Lung (tissue), 11 donors: ENCODE measurements at regions not wholly inside any gene's neighbourhood (a gene's known extent, or its start where the extent isn't known, plus 50 kb on each side); places are given as distances from the start of the nearest gene placed in this dataset.

Experiments used
- ATAC-seq: fragments of 200-7000 bp; cut with Tn5 transposase; one replicate; pipeline ENCODE4 v1.9.1; 2020; ENCODE audit warnings: moderate number of reproducible peaks; ENCODE audit not compliant: insufficient read depth, low FRiP score
- DNase-seq, 3 donors: peaks; one replicate each; pipeline ENCODE4 v3.0.0-alpha.2; 2013 to 2017
- H3K27ac ChIP-seq, 2 donors: one replicate each; pipeline ENCODE4 v1.5.1; 2013; ENCODE audit warnings: mild to moderate bottlenecking in 2 of 2, moderate library complexity in 2 of 2, control low read depth in 1 of 2, inconsistent platforms in 1 of 2, low read depth in 1 of 2, low read length in 1 of 2
- H3K27me3 ChIP-seq, 3 donors: one replicate each; pipeline ENCODE4 v1.5.1; 2013; ENCODE audit warnings: low read length in 2 of 3; ENCODE audit not compliant: control insufficient read depth in 3 of 3, insufficient read depth in 3 of 3
- H3K36me3 ChIP-seq, 4 donors: one replicate each; pipeline ENCODE4 v1.5.1; 2013; ENCODE audit warnings: low read length in 4 of 4, mild to moderate bottlenecking in 1 of 4, moderate library complexity in 1 of 4; ENCODE audit not compliant: control insufficient read depth in 4 of 4, insufficient read depth in 4 of 4
- H3K4me1 ChIP-seq, 5 donors: one replicate each; pipeline ENCODE4 v1.5.1; 2013; ENCODE audit warnings: low read length in 5 of 5, mild to moderate bottlenecking in 2 of 5, moderate library complexity in 1 of 5; ENCODE audit not compliant: control insufficient read depth in 5 of 5, insufficient read depth in 5 of 5
- H3K4me3 ChIP-seq: one replicate; pipeline ENCODE4 v1.5.1; 2013; ENCODE audit warnings: mild to moderate bottlenecking, control low read depth, moderate library complexity
- H3K9ac ChIP-seq, 2 donors: one replicate each; pipeline ENCODE4 v1.5.1; 2013; ENCODE audit warnings: low read length in 2 of 2, control low read depth in 1 of 2; ENCODE audit not compliant: insufficient read depth in 1 of 2
- H3K9me3 ChIP-seq, 4 donors: one replicate each; pipeline ENCODE4 v1.5.1; 2013; ENCODE audit warnings: low read length in 3 of 4, mild to moderate bottlenecking in 1 of 4, moderate library complexity in 1 of 4; ENCODE audit not compliant: control insufficient read depth in 4 of 4, insufficient read depth in 3 of 4
- CTCF ChIP-seq: IDR thresholded peaks from 2 replicates; pipeline ENCODE4 v1.5.1; 2012; ENCODE audit warnings: mild to moderate bottlenecking; ENCODE audit errors: control extremely low read depth, extremely low read depth
- WGBS, 2 donors: extraction: QIAGEN DNeasy Blood & Tissue Kit; methylation state at CpG; one replicate each; pipeline ENCODE4 v1.1.7; 2013; 5-methylcytosine and 5-hydroxymethylcytosine counted together
- donor health status: control.
- donor health status: control.
- donor health status: Bipolar disorder and iron deficiency.
- donor health status: healthy.
- donor health status: DM: yes; HTN: yes; CAD: no.

DNA sequence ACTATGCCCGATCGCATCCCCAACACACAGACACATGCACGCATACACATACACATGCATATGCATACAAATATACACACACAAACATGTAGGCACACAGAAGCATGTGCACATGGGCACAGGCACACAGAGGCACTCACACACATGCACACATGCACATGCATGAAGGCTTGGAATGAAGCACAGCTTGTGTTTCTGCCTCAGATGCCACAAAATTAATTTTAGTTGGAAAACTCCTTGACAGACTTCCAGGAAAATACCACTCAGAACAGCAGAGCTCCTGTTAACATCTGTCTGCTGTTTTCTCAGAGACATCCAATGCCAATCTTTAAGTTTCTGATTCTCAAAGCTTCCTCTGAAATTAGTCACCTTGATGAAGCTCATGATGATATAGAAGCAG is 532.7 kb downstream of the RFC3 start:
- no peak overlapping the region for H3K4me3 ChIP-seq
- peaks cover 0 to 7% (median 0%) of the 10 kb centered on the region in 5 donors for H3K4me1 ChIP-seq
- H3K36me3 ChIP-seq, result no peaks in the 10 kb centered on the region
- TF ChIP-seq CTCF, result no peak
- 97% methylated on average over 3 of the region's 3 CpGs for WGBS, 2 donors
- DNase-seq (no peak), ATAC-seq (no peak)
- H3K27ac ChIP-seq, result no peak overlapping the region
- no peak overlapping the region for H3K9ac ChIP-seq
- H3K27me3 ChIP-seq, result peaks cover 0 to 3% (median 2%) of the 10 kb centered on the region in 3 donors
- peaks cover 0 to 2% (median 0%) of the 10 kb centered on the region in 4 donors for H3K9me3 ChIP-seq

- TF ChIP-seq CTCF, result no peak
- DNase-seq (no peak), ATAC-seq (no peak)
- no peak overlapping the region for H3K9ac ChIP-seq
- peaks cover 0 to 3% (median 2%) of the 10 kb centered on the region in 3 donors for H3K27me3 ChIP-seq
- WGBS, 2 donors, result 91 to 97% methylated on average over 3 of the region's 3 CpGs
- no peaks in the 10 kb centered on the region for H3K36me3 ChIP-seq
- no peak overlapping the region for H3K4me3 ChIP-seq
- H3K4me1 ChIP-seq, result peaks cover 0 to 7% (median 0%) of the 10 kb centered on the region in 5 donors
- H3K9me3 ChIP-seq, result peaks cover 0 to 2% (median 0%) of the 10 kb centered on the region in 4 donors
- no peak overlapping the region for H3K27ac ChIP-seq
These were observed 533.2 kb downstream of the RFC3 start for GRCh38 chr13:34351134-34351533.

DNA sequence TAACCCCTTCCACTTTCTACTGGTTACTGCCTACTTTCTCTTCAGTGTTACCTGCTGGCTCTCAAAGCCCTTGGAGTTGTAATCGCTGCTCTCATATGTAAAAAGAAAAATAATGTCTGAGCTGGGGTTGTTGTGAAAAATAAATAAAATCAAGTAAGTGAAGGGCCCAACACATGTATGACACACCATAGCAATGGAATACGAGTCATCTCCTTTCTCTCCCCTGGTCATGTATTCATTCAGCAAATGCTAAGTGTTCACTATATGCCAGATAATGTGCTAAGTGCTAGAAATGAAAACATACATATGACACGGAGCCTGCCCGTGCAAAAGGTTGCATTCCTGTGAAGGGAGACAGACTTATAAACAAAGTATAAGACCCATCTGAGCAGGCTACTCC is 535.0 kb downstream of the RFC3 start:
- ATAC-seq, result no peak
- H3K9ac ChIP-seq, result no peak overlapping the region
- peaks cover 0 to 3% (median 2%) of the 10 kb centered on the region in 3 donors for H3K27me3 ChIP-seq

More for the DNA sequence above, 535.0 kb downstream of the RFC3 start:
- no peak for DNase-seq
- Histone ChIP-seq H3K9me3 (peaks cover 0 to 2% (median 0%) of the 10 kb centered on the region in 4 donors), H3K4me3 (no peak overlapping the region), H3K36me3 (no peaks in the 10 kb centered on the region), H3K4me1 (peaks cover 0 to 6% (median 0%) of the 10 kb centered on the region in 5 donors), H3K27ac (no peak overlapping the region)
- WGBS, 2 donors, result 86 to 91% methylated on average over 4 of the region's 4 CpGs
- TF ChIP-seq CTCF, result no peak
